ENCODE measurements at regions not wholly inside any gene's neighbourhood (a gene's known extent, or its start where the extent isn't known, plus 50 kb on each side); places are given as distances from the start of the nearest gene placed in this dataset.

DNA sequence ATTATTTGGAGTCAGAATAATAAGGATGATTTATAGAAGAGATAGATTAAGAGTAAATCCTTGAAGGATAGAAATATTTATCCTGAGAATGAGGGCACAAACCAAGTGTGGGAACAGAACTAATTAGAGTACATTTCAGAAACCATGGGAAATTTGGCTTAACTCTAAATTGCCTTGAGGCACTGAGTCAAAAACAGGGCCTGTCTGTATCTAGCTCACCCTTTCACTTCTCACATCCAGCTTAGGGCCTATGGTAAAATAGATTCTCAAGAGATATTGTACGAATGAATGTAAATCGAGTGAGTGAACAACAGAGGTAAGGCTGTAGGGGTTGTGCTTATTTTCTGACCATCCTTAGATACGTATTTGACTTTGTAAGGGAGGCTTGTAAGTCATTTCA lies 586.1 kb upstream of the DPPA4 start:
- H3K79me2 ChIP-seq (ENCODE audit: control insufficient read depth, insufficient read depth, low read length): no peaks in the 10 kb centered on the region
- H2AFZ ChIP-seq (ENCODE audit: control insufficient read depth, low read depth, low read length): no peak overlapping the region
- no peaks in the 10 kb centered on the region for H3K4me1 ChIP-seq (ENCODE audit: control insufficient read depth, insufficient read depth, low read length)
- H3K27ac ChIP-seq (ENCODE audit: control insufficient read depth, insufficient read depth): no peak overlapping the region
- TF ChIP-seq KAT2A (conservative IDR thresholded peaks at IDR 0.05; ENCODE audit: control insufficient read depth, low read depth, low read length) (no peak), TARDBP (IDR thresholded peaks at IDR 0.05; ENCODE audit: borderline replicate concordance) (no peak), HSF1 (IDR thresholded peaks at IDR 0.05; ENCODE audit: low read depth, low read length) (no peak), PAX8 (IDR thresholded peaks at IDR 0.05) (no peak), MXI1 (IDR thresholded peaks at IDR 0.05; ENCODE audit: low read depth, low read length) (no peak), TAF1 (IDR thresholded peaks at IDR 0.05; ENCODE audit: borderline replicate concordance, low read depth, low read length) (no peak), SMAD1 (IDR thresholded peaks at IDR 0.05; ENCODE audit: low read depth, partially characterized antibody) (no peak), KDM1A (IDR thresholded peaks at IDR 0.05; ENCODE audit: borderline replicate concordance) (no peak), FOXK2 (IDR thresholded peaks at IDR 0.05) (no peak), E2F4 (IDR thresholded peaks at IDR 0.05; ENCODE audit: low read depth, low read length) (no peak), HDAC2 (IDR thresholded peaks at IDR 0.05) (no peak), GATAD2B (conservative IDR thresholded peaks at IDR 0.05; ENCODE audit: low read depth) (no peak), EZH2 (IDR thresholded peaks at IDR 0.05; ENCODE audit: borderline replicate concordance, control insufficient read depth, low read depth, low read length) (no peak), RBBP5 (conservative IDR thresholded peaks at IDR 0.05) (no peak)
- TF ChIP-seq, protein P1, sequence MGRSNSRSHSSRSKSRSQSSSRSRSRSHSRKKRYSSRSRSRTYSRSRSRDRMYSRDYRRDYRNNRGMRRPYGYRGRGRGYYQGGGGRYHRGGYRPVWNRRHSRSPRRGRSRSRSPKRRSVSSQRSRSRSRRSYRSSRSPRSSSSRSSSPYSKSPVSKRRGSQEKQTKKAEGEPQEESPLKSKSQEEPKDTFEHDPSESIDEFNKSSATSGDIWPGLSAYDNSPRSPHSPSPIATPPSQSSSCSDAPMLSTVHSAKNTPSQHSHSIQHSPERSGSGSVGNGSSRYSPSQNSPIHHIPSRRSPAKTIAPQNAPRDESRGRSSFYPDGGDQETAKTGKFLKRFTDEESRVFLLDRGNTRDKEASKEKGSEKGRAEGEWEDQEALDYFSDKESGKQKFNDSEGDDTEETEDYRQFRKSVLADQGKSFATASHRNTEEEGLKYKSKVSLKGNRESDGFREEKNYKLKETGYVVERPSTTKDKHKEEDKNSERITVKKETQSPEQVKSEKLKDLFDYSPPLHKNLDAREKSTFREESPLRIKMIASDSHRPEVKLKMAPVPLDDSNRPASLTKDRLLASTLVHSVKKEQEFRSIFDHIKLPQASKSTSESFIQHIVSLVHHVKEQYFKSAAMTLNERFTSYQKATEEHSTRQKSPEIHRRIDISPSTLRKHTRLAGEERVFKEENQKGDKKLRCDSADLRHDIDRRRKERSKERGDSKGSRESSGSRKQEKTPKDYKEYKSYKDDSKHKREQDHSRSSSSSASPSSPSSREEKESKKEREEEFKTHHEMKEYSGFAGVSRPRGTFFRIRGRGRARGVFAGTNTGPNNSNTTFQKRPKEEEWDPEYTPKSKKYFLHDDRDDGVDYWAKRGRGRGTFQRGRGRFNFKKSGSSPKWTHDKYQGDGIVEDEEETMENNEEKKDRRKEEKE (IDR thresholded peaks at IDR 0.05): no peak
- BruUV-seq (replicated peaks): no TSS peak
- DNase-seq (ENCODE audit: low read depth, low spot score) (no peak), ATAC-seq (peak; percentile 27; the same call in 2 of the 3 replicates), FAIRE-seq (no peak)
- CTCF ChIA-PET: interaction anchor here (0.5 kb wide), 1 partner anchor 9 kb away, joined by 3 read pairs; no protein-coding TSS in a partner anchor
- H4K20me1 ChIP-seq (ENCODE audit: control insufficient read depth, insufficient read depth): no peaks in the 10 kb centered on the region
- intact Hi-C loops (cut with micrococcal nuclease; ENCODE audit: unreplicated experiment) (no loop called here), in situ Hi-C loops (cut with MboI) (no loop called here)
- RAD21 ChIA-PET (ENCODE audit: unreplicated experiment): no interaction called here
- no peak overlapping the region for H3K4me3 ChIP-seq
- no peaks in the 10 kb centered on the region for H3K27me3 ChIP-seq (replicated peaks in 1 of 2; ENCODE audit: control insufficient read depth in 2 of 2, insufficient read depth in 2 of 2, low read length in 1 of 2)
- H3K9me3 ChIP-seq (replicated peaks; ENCODE audit: control insufficient read depth, insufficient read depth, low read length): no peaks in the 10 kb centered on the region; the same call in 2 of the 3 replicates
- no peak overlapping the region for H3K9ac ChIP-seq (ENCODE audit: control insufficient read depth, insufficient read depth, low read length)
- H3K36me3 ChIP-seq (ENCODE audit: control insufficient read depth in 2 of 2, insufficient read depth in 2 of 2, low read length in 1 of 2): no peaks in the 10 kb centered on the region
- SMC1A ChIA-PET (ENCODE audit: uncharacterized antibody, unreplicated experiment): interaction anchor here (1.0 to 1.4 kb wide), 2 partner anchors 8 to 96 kb away, joined by 3 to 5 read pairs; no protein-coding TSS in a partner anchor
- POLR2A ChIA-PET: no interaction called here
- H3K4me2 ChIP-seq (ENCODE audit: control insufficient read depth, insufficient read depth): no peak overlapping the region
- 23% methylated on average over 3 of the region's 3 CpGs for WGBS (ENCODE audit: insufficient coverage, insufficient replicate concordance, low lambda C conversion rate, missing lambda C conversion rate)

Data from GM12878 (cell line).